ENCODE measurements at regions not wholly inside any gene's neighbourhood (a gene's known extent, or its start where the extent isn't known, plus 50 kb on each side); places are given as distances from the start of the nearest gene placed in this dataset.

GRCh38 chr4:178427663-178428062 lies 985.4 kb upstream of the AGA start:
- no peak for DNase-seq

- DNase-seq = no peak
Observed at GRCh38 chr4:178448372-178449035, 1006.3 kb upstream of the AGA start.

- DNase-seq = no peak
Observed at GRCh38 chr4:178450614-178451013, 1008.4 kb upstream of the AGA start.

- DNase-seq = no peak
Observed at GRCh38 chr4:178453057-178453456, 1010.8 kb upstream of the AGA start.

GRCh38 chr4:178457286-178457685 lies 1015.0 kb upstream of the AGA start:
- no peak for DNase-seq

GRCh38 chr4:178462710-178463109 lies 1020.5 kb upstream of the AGA start:
- no peak for DNase-seq

- no peak for DNase-seq
Observed at GRCh38 chr4:178463747-178464146, 1021.5 kb upstream of the AGA start.

- no peak for DNase-seq
Observed at GRCh38 chr4:178470996-178471784, 1029.0 kb upstream of the AGA start.

- no peak for DNase-seq
Observed at GRCh38 chr4:178471994-178472393, 1029.8 kb upstream of the AGA start.

- DNase-seq = no peak
Observed at GRCh38 chr4:178480105-178480504, 1037.9 kb upstream of the AGA start.

GRCh38 chr4:178480881-178481280 lies 1038.6 kb upstream of the AGA start:
- DNase-seq = no peak

- DNase-seq = no peak
Observed at GRCh38 chr4:178481564-178481963, 1039.3 kb upstream of the AGA start.

GRCh38 chr4:178523038-178523437 lies 1080.8 kb upstream of the AGA start:
- no peak for DNase-seq

- DNase-seq = no peak
Observed at GRCh38 chr4:178535939-178536579, 1093.8 kb upstream of the AGA start.

GRCh38 chr4:178553201-178553600 lies 1111.0 kb upstream of the AGA start:
- DNase-seq = no peak

GRCh38 chr4:178554352-178554751 lies 1112.1 kb upstream of the AGA start:
- DNase-seq = no peak

- DNase-seq = no peak
Observed at GRCh38 chr4:178556796-178557195, 1114.6 kb upstream of the AGA start.

- DNase-seq = no peak
Observed at GRCh38 chr4:178577933-178578332, 1135.7 kb upstream of the AGA start.

- DNase-seq = no peak
Observed at GRCh38 chr4:178595500-178596138, 1153.4 kb upstream of the AGA start.

- no peak for DNase-seq
Observed at GRCh38 chr4:178598672-178599071, 1156.4 kb upstream of the AGA start.

GRCh38 chr4:178599521-178599920 lies 1157.3 kb upstream of the AGA start:
- DNase-seq = no peak

GRCh38 chr4:178602833-178603232 lies 1160.6 kb upstream of the AGA start:
- peak; percentile 1 for DNase-seq

GRCh38 chr4:178611062-178611461 lies 1168.8 kb upstream of the AGA start:
- no peak for DNase-seq
